Stimulated activated CD4-positive, alpha-beta T cell treated with anti-CD3 and anti-CD28 coated beads, Interleukin-15, amount 100 ng/mL, for 48 hours (primary cell): ENCODE measurements at regions not wholly inside any gene's neighbourhood (a gene's known extent, or its start where the extent isn't known, plus 50 kb on each side); places are given as distances from the start of the nearest gene placed in this dataset.
A peak's percentile ranks its signal among the peaks of the same experiment; 100 is the strongest.
"Not testable (repeated sequence)": the region's sequence is repeated elsewhere in the genome, so short reads cannot be mapped to it uniquely, and the experiment has no call there.

Experiments used
- DNase-seq, 2 donors: peaks; one replicate each; pipeline ENCODE4 v3.0.0-alpha.2; 2020; ENCODE audit warnings: low read depth in 2 of 2

GRCh38 chr10:64023926-64024470 is 502.8 kb downstream of the REEP3 start:
- no peak for DNase-seq

GRCh38 chr10:64033711-64034110 is 512.5 kb downstream of the REEP3 start:
- DNase-seq, result no peak

- DNase-seq, result no peak
Observed at GRCh38 chr10:64036321-64036930, 515.2 kb downstream of the REEP3 start.

GRCh38 chr10:64037071-64037661 is 516.0 kb downstream of the REEP3 start:
- no peak for DNase-seq

GRCh38 chr10:64038107-64038506 is 516.9 kb downstream of the REEP3 start:
- no peak for DNase-seq

GRCh38 chr10:64039198-64039597 is 518.0 kb downstream of the REEP3 start:
- no peak for DNase-seq

GRCh38 chr10:64040781-64041180 is 519.6 kb downstream of the REEP3 start:
- DNase-seq, result no peak

GRCh38 chr10:64041185-64041988 is 520.2 kb downstream of the REEP3 start:
- DNase-seq, result peak; percentile 76

GRCh38 chr10:64041989-64042490 is 520.8 kb downstream of the REEP3 start:
- DNase-seq, result no peak

- DNase-seq, result no peak
Observed at GRCh38 chr10:64044098-64044497, 522.9 kb downstream of the REEP3 start.

GRCh38 chr10:64044957-64045632 is 523.9 kb downstream of the REEP3 start:
- not testable (repeated sequence) for DNase-seq

GRCh38 chr10:64054392-64054791 is 533.2 kb downstream of the REEP3 start:
- no peak for DNase-seq

GRCh38 chr10:64059884-64060283 is 538.7 kb downstream of the REEP3 start:
- DNase-seq, result no peak

- no peak for DNase-seq
Observed at GRCh38 chr10:64060389-64060788, 539.2 kb downstream of the REEP3 start.

- no peak for DNase-seq
Observed at GRCh38 chr10:64062793-64063192, 541.6 kb downstream of the REEP3 start.

GRCh38 chr10:64067009-64067606 is 545.9 kb downstream of the REEP3 start:
- no peak for DNase-seq

GRCh38 chr10:64067859-64068258 is 546.7 kb downstream of the REEP3 start:
- DNase-seq, result no peak

GRCh38 chr10:64070241-64070640 is 549.0 kb downstream of the REEP3 start:
- DNase-seq, result no peak

- DNase-seq, result no peak
Observed at GRCh38 chr10:64071218-64071617, 550.0 kb downstream of the REEP3 start.

- DNase-seq, result no peak
Observed at GRCh38 chr10:64075604-64076003, 554.4 kb downstream of the REEP3 start.

- no peak for DNase-seq
Observed at GRCh38 chr10:64076322-64076940, 555.2 kb downstream of the REEP3 start.
